B cell (primary cell): ENCODE measurements at regions not wholly inside any gene's neighbourhood (a gene's known extent, or its start where the extent isn't known, plus 50 kb on each side); places are given as distances from the start of the nearest gene placed in this dataset.

Experiments
- ATAC-seq: fragments of 200-7000 bp; cut with Tn5 transposase; one replicate; pipeline ENCODE4 v1.10.0; 2021; ENCODE audit warnings: low read depth, mild to moderate bottlenecking, moderate number of reproducible peaks, moderate library complexity
- CTCF ChIA-PET: fragments of 350-600 bp; sonication (Branson Sonifier 250); formaldehyde crosslinking; loops from one replicate; lab custom pipeline; 2021; ENCODE audit warnings: antibody characterized with exemption, inconsistent platforms; lab: Charles Lee
- POLR2A ChIA-PET: fragments of 350-600 bp; sonication (Branson Sonifier 250); formaldehyde crosslinking; loops from one replicate; lab custom pipeline; 2021; ENCODE audit warnings: antibody characterized with exemption; lab: Charles Lee
- DNase-seq: peaks from one replicate; pipeline ENCODE4 v3.0.0; 2013
- H2AFZ ChIP-seq: 2 replicates; pipeline ENCODE4 v1.6.1; 2012; ENCODE audit warnings: mild to moderate bottlenecking, low read depth, low read length; ENCODE audit not compliant: insufficient read depth, poor library complexity, severe bottlenecking
- H3K27ac ChIP-seq, 2 donors: 1 replicate in 1 of 2; 2 replicates in 1 of 2; pipeline ENCODE4 v1.5.1; 2012 to 2013; ENCODE audit warnings: low read length in 2 of 2, mild to moderate bottlenecking in 2 of 2, moderate library complexity in 1 of 2
- H3K27me3 ChIP-seq, 4 experiments: fragments of 200-600 bp in 1 of 4; sonication (generic) in 1 of 4; replicated peaks in 1 of 4; 1 replicate in 2 of 4; 2 replicates in 2 of 4; pipeline versions ENCODE4 v1.6.1 to v1.7.0; 2013 to 2016; ENCODE audit warnings: low read length in 3 of 4, mild to moderate bottlenecking in 2 of 4, mixed read lengths in 1 of 4, moderate library complexity in 1 of 4; ENCODE audit not compliant: insufficient read depth in 4 of 4, control insufficient read depth in 3 of 4; ENCODE audit errors: control extremely low read depth in 1 of 4
- H3K36me3 ChIP-seq, 2 experiments: replicated peaks in 1 of 2; 1 replicate in 1 of 2; 2 replicates in 1 of 2; pipeline versions ENCODE4 v1.6.1 to v1.7.1; 2013; ENCODE audit warnings: low read length in 1 of 2; ENCODE audit not compliant: insufficient read depth in 2 of 2, control insufficient read depth in 1 of 2; ENCODE audit errors: control extremely low read depth in 1 of 2, extremely low read depth in 1 of 2
- H3K4me1 ChIP-seq, 2 donors: fragments of 200-600 bp in 1 of 2; sonication (generic) in 1 of 2; 1 replicate in 1 of 2; 2 replicates in 1 of 2; pipeline versions ENCODE4 v1.5.1 to v1.6.1; 2013 to 2017; ENCODE audit warnings: low read length in 2 of 2; ENCODE audit not compliant: control insufficient read depth in 2 of 2, insufficient read depth in 2 of 2
- H3K4me2 ChIP-seq: replicated peaks from 2 replicates; pipeline ENCODE3; 2012; ENCODE audit warnings: mild to moderate bottlenecking, low read depth, low read length; ENCODE audit not compliant: poor library complexity, severe bottlenecking
- H3K4me3 ChIP-seq, 5 experiments: fragments of 200-600 bp in 1 of 5; sonication (generic) in 1 of 5; 1 replicate in 3 of 5; 2 replicates in 2 of 5; pipeline versions ENCODE4 v1.5.1 to v1.7.0; 2011 to 2016; ENCODE audit warnings: low read length in 4 of 5, mild to moderate bottlenecking in 4 of 5, low read depth in 2 of 5, control low read depth in 1 of 5, moderate library complexity in 1 of 5; ENCODE audit not compliant: insufficient read depth in 1 of 5; ENCODE audit errors: control extremely low read depth in 1 of 5, extremely low read depth in 1 of 5
- H3K79me2 ChIP-seq: fragments of 200-600 bp; sonication (generic); one replicate; pipeline ENCODE4 v1.6.0; 2016; ENCODE audit warnings: low read length; ENCODE audit not compliant: control insufficient read depth, insufficient read depth
- H3K9ac ChIP-seq: fragments of 200-600 bp; sonication (generic); 2 replicates; pipeline ENCODE4 v1.6.1; 2017; ENCODE audit warnings: mild to moderate bottlenecking, low read length, moderate library complexity
- H3K9me3 ChIP-seq, 3 donors: one replicate each; pipeline versions ENCODE4 v1.6.1 to v1.7.1; 2013; ENCODE audit warnings: low read length in 2 of 3; ENCODE audit not compliant: control insufficient read depth in 2 of 3, insufficient read depth in 1 of 3; ENCODE audit errors: control extremely low read depth in 1 of 3
- H4K20me1 ChIP-seq: 2 replicates; pipeline ENCODE4 v1.6.0; 2012; ENCODE audit warnings: mild to moderate bottlenecking, low read length; ENCODE audit not compliant: insufficient read depth, control insufficient read depth, poor library complexity, severe bottlenecking
- H3K27ac Mint-ChIP-seq: one replicate; pipeline ENCODE4 v1.8.0; 2021; ENCODE audit warnings: mixed read lengths
- H3K27me3 Mint-ChIP-seq: one replicate; pipeline ENCODE4 v1.8.0; 2021; ENCODE audit warnings: mixed read lengths
- H3K4me1 Mint-ChIP-seq: one replicate; pipeline ENCODE4 v1.8.0; 2021; ENCODE audit warnings: mixed read lengths
- H3K4me3 Mint-ChIP-seq: one replicate; pipeline ENCODE4 v1.8.0; 2021; ENCODE audit warnings: mixed read lengths
- H3K9me3 Mint-ChIP-seq: one replicate; pipeline ENCODE4 v1.8.0; 2022; ENCODE audit warnings: mixed read lengths; ENCODE audit not compliant: insufficient read depth
- EZH2 ChIP-seq: IDR thresholded peaks from 2 replicates; pipeline ENCODE4 v1.6.1; 2012; ENCODE audit warnings: borderline replicate concordance, low read depth, mild to moderate bottlenecking, moderate library complexity, low read length; ENCODE audit not compliant: insufficient read depth, poor library complexity, severe bottlenecking
- WGBS: methylation state at CpG from one replicate; pipeline ENCODE4 v1.1.5; 2013; ENCODE audit warnings: missing lambda C conversion rate; ENCODE audit not compliant: insufficient coverage; 5-methylcytosine and 5-hydroxymethylcytosine counted together
- intact Hi-C: fragments of 100-400 bp; cut with micrococcal nuclease; formaldehyde crosslinking; loops from one replicate; pipeline ENCODE4 v1.10.0; 2022
- TF ChIP-seq, protein P1 (sequence below): fragments of 200-600 bp; IDR thresholded peaks from one replicate; pipeline ENCODE4 v1.8.0; 2022; ENCODE audit warnings: antibody characterized with exemption, mild to moderate bottlenecking

- no peak overlapping the region for H3K4me2 ChIP-seq
- no peak overlapping the region for H3K4me3 Mint-ChIP-seq
Measured at GRCh38 chr2:8627019-8627691, 54.7 kb upstream of the ID2 start.

GRCh38 chr2:8627692-8628085, 54.2 kb upstream of the ID2 start:
- no peak overlapping the region for H3K4me3 Mint-ChIP-seq
- H3K9ac ChIP-seq: no peak overlapping the region
- no peaks in the 10 kb centered on the region for H4K20me1 ChIP-seq
- H3K27ac Mint-ChIP-seq: no peak overlapping the region
- H3K27me3 ChIP-seq: no peaks in the 10 kb centered on the region
- ATAC-seq: no peak
- H3K9me3 ChIP-seq: no peaks in the 10 kb centered on the region
- CTCF ChIA-PET: no interaction called here
- H3K27me3 Mint-ChIP-seq: peaks cover 21% of the 10 kb centered on the region
- no peak overlapping the region for H3K4me2 ChIP-seq
- no peak overlapping the region for H2AFZ ChIP-seq
- TF ChIP-seq EZH2: no peak
- TF ChIP-seq, protein P1, sequence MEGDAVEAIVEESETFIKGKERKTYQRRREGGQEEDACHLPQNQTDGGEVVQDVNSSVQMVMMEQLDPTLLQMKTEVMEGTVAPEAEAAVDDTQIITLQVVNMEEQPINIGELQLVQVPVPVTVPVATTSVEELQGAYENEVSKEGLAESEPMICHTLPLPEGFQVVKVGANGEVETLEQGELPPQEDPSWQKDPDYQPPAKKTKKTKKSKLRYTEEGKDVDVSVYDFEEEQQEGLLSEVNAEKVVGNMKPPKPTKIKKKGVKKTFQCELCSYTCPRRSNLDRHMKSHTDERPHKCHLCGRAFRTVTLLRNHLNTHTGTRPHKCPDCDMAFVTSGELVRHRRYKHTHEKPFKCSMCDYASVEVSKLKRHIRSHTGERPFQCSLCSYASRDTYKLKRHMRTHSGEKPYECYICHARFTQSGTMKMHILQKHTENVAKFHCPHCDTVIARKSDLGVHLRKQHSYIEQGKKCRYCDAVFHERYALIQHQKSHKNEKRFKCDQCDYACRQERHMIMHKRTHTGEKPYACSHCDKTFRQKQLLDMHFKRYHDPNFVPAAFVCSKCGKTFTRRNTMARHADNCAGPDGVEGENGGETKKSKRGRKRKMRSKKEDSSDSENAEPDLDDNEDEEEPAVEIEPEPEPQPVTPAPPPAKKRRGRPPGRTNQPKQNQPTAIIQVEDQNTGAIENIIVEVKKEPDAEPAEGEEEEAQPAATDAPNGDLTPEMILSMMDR: no peak
- peaks cover 19% of the 10 kb centered on the region for H3K4me1 Mint-ChIP-seq
- H3K36me3 ChIP-seq: no peaks in the 10 kb centered on the region
- POLR2A ChIA-PET: no interaction called here
- H3K79me2 ChIP-seq: no peaks in the 10 kb centered on the region
- no peak for DNase-seq
- intact Hi-C loops: no loop called here
- no peak overlapping the region for H3K4me3 ChIP-seq
- peaks cover 8 to 17% of the 10 kb centered on the region in 2 donors for H3K4me1 ChIP-seq
- no peaks in the 10 kb centered on the region for H3K9me3 Mint-ChIP-seq
- 94% methylated on average over 14 of the region's 14 CpGs for WGBS
- no peak overlapping the region for H3K27ac ChIP-seq

More at GRCh38 chr2:8627019-8627691, 54.7 kb upstream of the ID2 start:
- Mint-ChIP-seq H3K27me3 (peaks cover 24% of the 10 kb centered on the region), H3K9me3 (no peaks in the 10 kb centered on the region), H3K4me1 (peaks cover 19% of the 10 kb centered on the region), H3K27ac (no peak overlapping the region)
- H3K79me2 ChIP-seq: no peaks in the 10 kb centered on the region
- intact Hi-C loops: no loop called here
- ChIA-PET CTCF (no interaction called here), POLR2A (no interaction called here)
- H3K9me3 ChIP-seq: no peaks in the 10 kb centered on the region
- no peak overlapping the region for H2AFZ ChIP-seq
- H3K4me1 ChIP-seq: peaks cover 8 to 17% of the 10 kb centered on the region in 2 donors
- ATAC-seq (no peak), DNase-seq (no peak)
- no peak overlapping the region for H3K4me3 ChIP-seq
- TF ChIP-seq, protein P1: no peak
- no peak for TF ChIP-seq EZH2
- H3K27ac ChIP-seq: no peak overlapping the region
- H4K20me1 ChIP-seq: no peaks in the 10 kb centered on the region
- no peak overlapping the region for H3K9ac ChIP-seq
- H3K27me3 ChIP-seq: no peaks in the 10 kb centered on the region
- H3K36me3 ChIP-seq: no peaks in the 10 kb centered on the region
- WGBS: 95% methylated on average over 20 of the region's 20 CpGs
